Fibroblast of skin of scalp (primary cell): ENCODE measurements at regions not wholly inside any gene's neighbourhood (a gene's known extent, or its start where the extent isn't known, plus 50 kb on each side); places are given as distances from the start of the nearest gene placed in this dataset.

ENCODE experiments used
- DNase-seq: peaks from one replicate; pipeline ENCODE4 v3.0.0-alpha.2; 2013

- DNase-seq = peak; percentile 44
Observed at GRCh38 chr2:134124047-134124753, 129.7 kb upstream of the MGAT5 start.

- no peak for DNase-seq
Observed at GRCh38 chr2:134127496-134127895, 126.4 kb upstream of the MGAT5 start.

- DNase-seq = no peak
Observed at GRCh38 chr2:134128746-134129145, 125.1 kb upstream of the MGAT5 start.

- DNase-seq = no peak
Observed at GRCh38 chr2:134129900-134130537, 123.9 kb upstream of the MGAT5 start.

GRCh38 chr2:134131681-134132489 lies 122.0 kb upstream of the MGAT5 start:
- no peak for DNase-seq

GRCh38 chr2:134132490-134132857 lies 121.4 kb upstream of the MGAT5 start:
- no peak for DNase-seq

- DNase-seq = no peak
Observed at GRCh38 chr2:134133622-134134312, 120.1 kb upstream of the MGAT5 start.

GRCh38 chr2:134134313-134134706 lies 119.6 kb upstream of the MGAT5 start:
- DNase-seq = no peak

GRCh38 chr2:134134827-134135226 lies 119.0 kb upstream of the MGAT5 start:
- DNase-seq = no peak

GRCh38 chr2:134135793-134136192 lies 118.1 kb upstream of the MGAT5 start:
- DNase-seq = no peak

- no peak for DNase-seq
Observed at GRCh38 chr2:134136731-134137130, 117.1 kb upstream of the MGAT5 start.

GRCh38 chr2:134137182-134137611 lies 116.7 kb upstream of the MGAT5 start:
- peak; percentile 79 for DNase-seq

- peak; percentile 51 for DNase-seq
Observed at GRCh38 chr2:134138115-134138514, 115.8 kb upstream of the MGAT5 start.

- no peak for DNase-seq
Observed at GRCh38 chr2:134139611-134140010, 114.3 kb upstream of the MGAT5 start.

GRCh38 chr2:134140251-134140661 lies 113.6 kb upstream of the MGAT5 start:
- DNase-seq = no peak

GRCh38 chr2:134141598-134142340 lies 112.1 kb upstream of the MGAT5 start:
- no peak for DNase-seq

- no peak for DNase-seq
Observed at GRCh38 chr2:134142341-134142738, 111.5 kb upstream of the MGAT5 start.

GRCh38 chr2:134142903-134143302 lies 111.0 kb upstream of the MGAT5 start:
- DNase-seq = peak; percentile 60

- no peak for DNase-seq
Observed at GRCh38 chr2:134143568-134143967, 110.3 kb upstream of the MGAT5 start.

- DNase-seq = no peak
Observed at GRCh38 chr2:134144081-134144596, 109.7 kb upstream of the MGAT5 start.

GRCh38 chr2:134144651-134145050 lies 109.2 kb upstream of the MGAT5 start:
- DNase-seq = peak; percentile 5

- no peak for DNase-seq
Observed at GRCh38 chr2:134145519-134145918, 108.4 kb upstream of the MGAT5 start.
